Stimulated activated CD4-positive, alpha-beta T cell treated with anti-CD3 and anti-CD28 coated beads, Interleukin-2, amount 100 ng/mL, for 24 hours (primary cell): ENCODE measurements at regions not wholly inside any gene's neighbourhood (a gene's known extent, or its start where the extent isn't known, plus 50 kb on each side); places are given as distances from the start of the nearest gene placed in this dataset.

Experiments
- DNase-seq, 2 donors: peaks; one replicate each; pipeline ENCODE4 v3.0.0-alpha.2; 2020

- no peak for DNase-seq
These were observed 66.7 kb upstream of the PRPS1 start for GRCh38 chrX:107561468-107562215.

- no peak for DNase-seq
These were observed 65.8 kb upstream of the PRPS1 start for GRCh38 chrX:107562482-107562881.

GRCh38 chrX:107563824-107564223, 64.5 kb upstream of the PRPS1 start:
- DNase-seq: no peak

GRCh38 chrX:107565015-107565414, 63.3 kb upstream of the PRPS1 start:
- DNase-seq: no peak

- no peak for DNase-seq
These were observed 62.2 kb upstream of the PRPS1 start for GRCh38 chrX:107565931-107566603.

GRCh38 chrX:107566604-107567262, 61.6 kb upstream of the PRPS1 start:
- no peak for DNase-seq

GRCh38 chrX:107567370-107567769, 60.9 kb upstream of the PRPS1 start:
- DNase-seq: no peak

GRCh38 chrX:107571296-107571998, 56.9 kb upstream of the PRPS1 start:
- no peak for DNase-seq

- DNase-seq: no peak
These were observed 55.3 kb upstream of the PRPS1 start for GRCh38 chrX:107573016-107573415.

- no peak for DNase-seq
These were observed 54.1 kb upstream of the PRPS1 start for GRCh38 chrX:107574054-107574683.

- no peak for DNase-seq
These were observed 53.6 kb upstream of the PRPS1 start for GRCh38 chrX:107574711-107575110.

- DNase-seq: no peak
These were observed 51.9 kb upstream of the PRPS1 start for GRCh38 chrX:107576392-107576791.

GRCh38 chrX:107576841-107577240, 51.5 kb upstream of the PRPS1 start:
- DNase-seq: peak in 1 of 2 donors; percentile 1

- no peak for DNase-seq
These were observed 50.4 kb upstream of the PRPS1 start for GRCh38 chrX:107577933-107578332.
